H54 (cell line): ENCODE measurements at regions not wholly inside any gene's neighbourhood (a gene's known extent, or its start where the extent isn't known, plus 50 kb on each side); places are given as distances from the start of the nearest gene placed in this dataset.

Source experiments
- DNase-seq: peaks from one replicate; pipeline ENCODE4 v3.0.0; 2011; ENCODE audit warnings: low spot score, mixed read lengths; ENCODE audit not compliant: insufficient read length
- FAIRE-seq: peaks from 3 replicates; lab custom pipeline; 2011; peaks lifted over from hg19 to GRCh38; lab: Jason Lieb, UNC
- POLR2A ChIP-seq: IDR thresholded peaks from 2 replicates; pipeline ENCODE4 v1.6.1; 2011; ENCODE audit warnings: low read depth, mild to moderate bottlenecking, low read length

GRCh38 chr19:29323021-29323430 is 110.1 kb upstream of the UQCRFS1 start:
- FAIRE-seq (no peak), DNase-seq (no peak)
- TF ChIP-seq POLR2A: no peak

GRCh38 chr19:29323440-29324290 is 110.7 kb upstream of the UQCRFS1 start:
- TF ChIP-seq POLR2A: no peak
- DNase-seq (no peak), FAIRE-seq (no peak)

GRCh38 chr19:29324291-29324680 is 111.3 kb upstream of the UQCRFS1 start:
- TF ChIP-seq POLR2A: no peak
- FAIRE-seq (no peak), DNase-seq (no peak)

- DNase-seq (no peak), FAIRE-seq (no peak)
- TF ChIP-seq POLR2A: no peak
These were observed 111.8 kb upstream of the UQCRFS1 start for GRCh38 chr19:29324717-29325116.

- TF ChIP-seq POLR2A: no peak
- FAIRE-seq (no peak), DNase-seq (no peak)
These were observed 112.5 kb upstream of the UQCRFS1 start for GRCh38 chr19:29325241-29325975.

GRCh38 chr19:29326351-29326750 is 113.4 kb upstream of the UQCRFS1 start:
- no peak for FAIRE-seq
- no peak for DNase-seq
- TF ChIP-seq POLR2A: no peak

- no peak for TF ChIP-seq POLR2A
- no peak for FAIRE-seq
- DNase-seq: no peak
These were observed 114.2 kb upstream of the UQCRFS1 start for GRCh38 chr19:29326849-29327840.

- FAIRE-seq: no peak
- no peak for DNase-seq
- TF ChIP-seq POLR2A: no peak
These were observed 115.6 kb upstream of the UQCRFS1 start for GRCh38 chr19:29328586-29328985.

- FAIRE-seq (no peak), DNase-seq (no peak)
- no peak for TF ChIP-seq POLR2A
These were observed 116.6 kb upstream of the UQCRFS1 start for GRCh38 chr19:29329460-29330134.

- DNase-seq (no peak), FAIRE-seq (no peak)
- no peak for TF ChIP-seq POLR2A
These were observed 123.5 kb upstream of the UQCRFS1 start for GRCh38 chr19:29336425-29336824.

GRCh38 chr19:29337029-29337428 is 124.1 kb upstream of the UQCRFS1 start:
- no peak for FAIRE-seq
- TF ChIP-seq POLR2A: no peak
- DNase-seq: no peak

- FAIRE-seq: no peak
- DNase-seq: no peak
These were observed 125.5 kb upstream of the UQCRFS1 start for GRCh38 chr19:29338480-29338879.

GRCh38 chr19:29342721-29343120 is 129.8 kb upstream of the UQCRFS1 start:
- DNase-seq (no peak), FAIRE-seq (no peak)
- no peak for TF ChIP-seq POLR2A

More at GRCh38 chr19:29338480-29338879, 125.5 kb upstream of the UQCRFS1 start:
- no peak for TF ChIP-seq POLR2A

GRCh38 chr19:29364224-29364726 is 151.3 kb upstream of the UQCRFS1 start:
- FAIRE-seq: no peak
- TF ChIP-seq POLR2A: no peak
- no peak for DNase-seq
